Heart left ventricle (tissue), 13 donors: ENCODE measurements at regions not wholly inside any gene's neighbourhood (a gene's known extent, or its start where the extent isn't known, plus 50 kb on each side); places are given as distances from the start of the nearest gene placed in this dataset.

Experiments used
- CTCF ChIP-seq, 12 donors: fragments of 200-600 bp; sonication (generic) in 4 of 12; IDR thresholded peaks; one replicate each; pipeline versions ENCODE4 v1.5.0 to v1.8.0; 2018 to 2022; ENCODE audit warnings: antibody characterized with exemption in 12 of 12, mild to moderate bottlenecking in 5 of 12
- POLR2A ChIP-seq, 2 donors: fragments of 450-650 bp; IDR thresholded peaks; one replicate each; pipeline ENCODE4 v1.6.1; 2017; ENCODE audit warnings: antibody characterized with exemption in 2 of 2, mild to moderate bottlenecking in 2 of 2, moderate library complexity in 2 of 2
- donor health status: ischemic (EF 13 %, LVEDD 7.1; RV severe dilation, severe dysfunction).
- donor health status: DM: no; HTN: yes; CAD: no.
- donor health status: DM: no; HTN: no; CAD: no.
- donor health status: ischemic (EF 25% LVEDD 6.9; RV normal size, moderate dysfunction).
- donor health status: ischemic (EF 25% LVEDD 5.7; RV mildly dilated, moderate dysfunction).
- donor health status: ischemic (EF 35%, LVEDD 5.7; RV mildly dilated, moderate dysfunction).
- donor health status: nonischemic (EF 11% LVEDD 7.7; RV severe dilation, severe dysfunction).
- donor health status: DM: yes; HTN: yes; CAD: no.
- donor health status: PGD.
- donor health status: ischemic (EF 29% LVEDD 5.4; RV normal size, mild dysfunction).
- donor health status: nonischemic (EF 23%, LVEDD 6.1; RV moderate dilation, normal function).

- TF ChIP-seq POLR2A (IDR thresholded peaks at IDR 0.05): no peak
- TF ChIP-seq CTCF (IDR thresholded peaks at IDR 0.05): no peak
Measured at GRCh38 chr3:187809612-187809991, 64.3 kb upstream of the BCL6 start.
